Smooth muscle cell (in vitro differentiated cells): ENCODE measurements at regions not wholly inside any gene's neighbourhood (a gene's known extent, or its start where the extent isn't known, plus 50 kb on each side); places are given as distances from the start of the nearest gene placed in this dataset.
A peak's percentile ranks its signal among the peaks of the same experiment; 100 is the strongest.
"Not testable (repeated sequence)": the region's sequence is repeated elsewhere in the genome, so short reads cannot be mapped to it uniquely, and the experiment has no call there.

ENCODE experiments used
- DNase-seq: peaks from one replicate; lab custom pipeline; 2025; ENCODE audit not compliant: unreplicated experiment; lab: John Stamatoyannopoulos, UW
- H2AFZ ChIP-seq: fragments of 200-600 bp; sonication (generic); 2 replicates; pipeline ENCODE4 v1.6.0; 2016; ENCODE audit warnings: antibody characterized with exemption, low read depth, mild to moderate bottlenecking
- H3F3A ChIP-seq: fragments of 200-600 bp; sonication (generic); 2 replicates; pipeline ENCODE4 v1.6.0; 2017; ENCODE audit warnings: antibody characterized with exemption, low read depth
- H3K27ac ChIP-seq: fragments of 200-600 bp; sonication (generic); 2 replicates; pipeline ENCODE4 v1.5.1; 2016; ENCODE audit warnings: low read depth, mild to moderate bottlenecking
- H3K27me3 ChIP-seq: fragments of 200-600 bp; sonication (generic); 2 replicates; pipeline ENCODE4 v1.6.1; 2016; ENCODE audit warnings: low read depth, mild to moderate bottlenecking
- H3K36me3 ChIP-seq: fragments of 200-600 bp; sonication (generic); 2 replicates; pipeline ENCODE4 v1.5.1; 2016; ENCODE audit warnings: low read depth
- H3K4me1 ChIP-seq: fragments of 200-600 bp; sonication (generic); 2 replicates; pipeline ENCODE4 v1.5.1; 2016; ENCODE audit warnings: low read depth
- H3K4me2 ChIP-seq: fragments of 200-600 bp; sonication (generic); 2 replicates; pipeline ENCODE4 v1.6.0; 2016; ENCODE audit warnings: mild to moderate bottlenecking
- H3K4me3 ChIP-seq: fragments of 200-600 bp; sonication (generic); 2 replicates; pipeline ENCODE4 v1.5.1; 2016; ENCODE audit warnings: mild to moderate bottlenecking
- H3K79me2 ChIP-seq: fragments of 200-600 bp; sonication (generic); 2 replicates; pipeline ENCODE4 v1.6.0; 2016; ENCODE audit warnings: low read depth, mild to moderate bottlenecking
- H3K9ac ChIP-seq: fragments of 200-600 bp; sonication (generic); 2 replicates; pipeline ENCODE4 v1.6.0; 2016; ENCODE audit warnings: low read depth
- H3K9me3 ChIP-seq: fragments of 200-600 bp; sonication (generic); replicated peaks from 2 replicates; pipeline ENCODE4 v1.5.1; 2016; ENCODE audit warnings: low read depth
- H4K20me1 ChIP-seq: fragments of 200-600 bp; sonication (generic); 2 replicates; pipeline ENCODE4 v1.6.0; 2016; ENCODE audit warnings: low read depth
- WGBS: methylation state at CpG from one replicate; pipeline ENCODE4 v1.1.7; 2016; ENCODE audit warnings: low lambda C conversion rate; 5-methylcytosine and 5-hydroxymethylcytosine counted together
- TF ChIP-seq, protein P1 (sequence below): fragments of 200-600 bp; sonication (generic); IDR thresholded peaks from 2 replicates; pipeline ENCODE4 v1.5.1; 2017; ENCODE audit warnings: borderline replicate concordance, mild to moderate bottlenecking, antibody characterized with exemption; ENCODE audit not compliant: insufficient read depth, poor library complexity, severe bottlenecking

DNA sequence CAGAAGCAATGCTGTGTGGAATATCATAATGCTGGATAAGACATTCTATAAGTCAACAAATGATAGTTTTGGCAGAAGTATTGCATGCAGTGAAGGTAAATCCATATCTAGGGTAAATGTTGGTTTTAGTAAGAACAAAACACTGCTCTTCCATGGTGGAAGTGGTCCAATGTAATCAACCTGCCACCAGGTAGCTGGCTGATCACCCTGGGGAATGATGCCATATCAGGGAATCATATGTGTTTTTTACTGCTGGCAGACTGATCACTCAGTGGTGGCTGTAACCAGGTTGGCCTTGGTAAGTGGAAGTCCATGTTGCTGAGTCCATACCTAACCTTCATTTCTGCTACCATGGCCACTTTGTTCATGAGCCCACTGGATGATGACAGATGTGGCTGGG lies 74.0 kb upstream of the CENPE start:
- no peaks in the 10 kb centered on the region for H3K4me1 ChIP-seq
- H3K4me2 ChIP-seq, result no peak overlapping the region
- no peaks in the 10 kb centered on the region for H4K20me1 ChIP-seq
- no peak overlapping the region for H3K9ac ChIP-seq
- H3F3A ChIP-seq, result no peaks in the 10 kb centered on the region
- H3K36me3 ChIP-seq, result no peaks in the 10 kb centered on the region
- TF ChIP-seq, protein P1, sequence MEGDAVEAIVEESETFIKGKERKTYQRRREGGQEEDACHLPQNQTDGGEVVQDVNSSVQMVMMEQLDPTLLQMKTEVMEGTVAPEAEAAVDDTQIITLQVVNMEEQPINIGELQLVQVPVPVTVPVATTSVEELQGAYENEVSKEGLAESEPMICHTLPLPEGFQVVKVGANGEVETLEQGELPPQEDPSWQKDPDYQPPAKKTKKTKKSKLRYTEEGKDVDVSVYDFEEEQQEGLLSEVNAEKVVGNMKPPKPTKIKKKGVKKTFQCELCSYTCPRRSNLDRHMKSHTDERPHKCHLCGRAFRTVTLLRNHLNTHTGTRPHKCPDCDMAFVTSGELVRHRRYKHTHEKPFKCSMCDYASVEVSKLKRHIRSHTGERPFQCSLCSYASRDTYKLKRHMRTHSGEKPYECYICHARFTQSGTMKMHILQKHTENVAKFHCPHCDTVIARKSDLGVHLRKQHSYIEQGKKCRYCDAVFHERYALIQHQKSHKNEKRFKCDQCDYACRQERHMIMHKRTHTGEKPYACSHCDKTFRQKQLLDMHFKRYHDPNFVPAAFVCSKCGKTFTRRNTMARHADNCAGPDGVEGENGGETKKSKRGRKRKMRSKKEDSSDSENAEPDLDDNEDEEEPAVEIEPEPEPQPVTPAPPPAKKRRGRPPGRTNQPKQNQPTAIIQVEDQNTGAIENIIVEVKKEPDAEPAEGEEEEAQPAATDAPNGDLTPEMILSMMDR, result no peak
- H3K4me3 ChIP-seq, result no peak overlapping the region
- no peaks in the 10 kb centered on the region for H3K79me2 ChIP-seq
- H2AFZ ChIP-seq, result no peak overlapping the region
- H3K27ac ChIP-seq, result no peak overlapping the region
- no peak for DNase-seq
- no peaks in the 10 kb centered on the region for H3K9me3 ChIP-seq
- H3K27me3 ChIP-seq, result no peaks in the 10 kb centered on the region

DNA sequence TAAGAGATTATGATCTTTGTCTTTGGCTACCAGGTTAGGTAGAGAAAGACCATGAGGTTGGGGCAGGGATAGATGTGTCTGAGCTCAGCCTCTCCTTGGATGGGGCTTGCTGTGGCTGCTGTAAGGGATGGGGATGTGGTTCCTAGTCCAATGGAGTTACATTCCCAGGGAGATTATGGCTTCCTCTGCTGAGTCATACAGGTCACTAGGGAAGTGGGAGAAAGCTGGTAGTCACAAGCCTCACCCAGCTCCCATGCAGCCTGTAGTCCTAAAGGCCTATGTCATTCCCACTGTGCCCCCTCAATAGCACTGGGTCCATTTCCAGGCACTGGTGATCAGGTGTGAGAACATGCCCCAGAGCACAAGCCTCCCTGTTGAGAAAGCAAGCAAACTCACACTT lies 70.6 kb upstream of the CENPE start:
- no peak overlapping the region for H3K4me2 ChIP-seq
- H4K20me1 ChIP-seq, result no peaks in the 10 kb centered on the region
- TF ChIP-seq, protein P1, result no peak
- H3K27me3 ChIP-seq, result no peaks in the 10 kb centered on the region
- no peak overlapping the region for H2AFZ ChIP-seq
- H3K79me2 ChIP-seq, result no peaks in the 10 kb centered on the region
- H3K9me3 ChIP-seq, result no peaks in the 10 kb centered on the region
- DNase-seq, result no peak
- H3K27ac ChIP-seq, result no peak overlapping the region
- no peaks in the 10 kb centered on the region for H3K4me1 ChIP-seq
- H3K4me3 ChIP-seq, result no peak overlapping the region
- H3F3A ChIP-seq, result no peaks in the 10 kb centered on the region
- no peaks in the 10 kb centered on the region for H3K36me3 ChIP-seq
- no peak overlapping the region for H3K9ac ChIP-seq

DNA sequence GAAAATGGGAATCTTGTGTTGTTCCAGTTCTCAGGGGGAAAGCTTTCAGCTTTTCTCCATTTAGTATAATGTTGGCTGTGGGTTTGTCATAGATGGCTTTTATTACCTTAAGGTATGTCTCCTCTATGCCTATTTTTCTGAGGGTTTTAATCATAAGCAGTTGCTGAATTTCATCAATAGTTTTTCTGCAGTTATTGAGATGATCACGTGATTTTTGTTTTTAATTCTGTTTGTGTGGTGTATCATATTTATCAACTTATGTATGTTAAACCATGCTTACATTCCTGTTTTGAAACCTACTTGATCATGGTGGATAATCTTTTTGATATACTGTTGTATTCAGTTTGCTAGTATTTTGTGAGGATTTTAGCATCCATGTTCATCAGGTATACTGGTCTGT lies 66.8 kb upstream of the CENPE start:
- H4K20me1 ChIP-seq, result no peaks in the 10 kb centered on the region
- no peak overlapping the region for H3K4me3 ChIP-seq
- H2AFZ ChIP-seq, result no peak overlapping the region
- no peak for DNase-seq
- H3K4me1 ChIP-seq, result no peaks in the 10 kb centered on the region
- no peaks in the 10 kb centered on the region for H3K27me3 ChIP-seq
- H3F3A ChIP-seq, result no peaks in the 10 kb centered on the region
- no peaks in the 10 kb centered on the region for H3K9me3 ChIP-seq
- H3K36me3 ChIP-seq, result no peaks in the 10 kb centered on the region
- H3K4me2 ChIP-seq, result no peak overlapping the region
- TF ChIP-seq, protein P1, result no peak
- 90% methylated on average over 1 of the region's 1 CpG for WGBS
- no peak overlapping the region for H3K9ac ChIP-seq
- H3K27ac ChIP-seq, result no peak overlapping the region
- no peaks in the 10 kb centered on the region for H3K79me2 ChIP-seq

DNA sequence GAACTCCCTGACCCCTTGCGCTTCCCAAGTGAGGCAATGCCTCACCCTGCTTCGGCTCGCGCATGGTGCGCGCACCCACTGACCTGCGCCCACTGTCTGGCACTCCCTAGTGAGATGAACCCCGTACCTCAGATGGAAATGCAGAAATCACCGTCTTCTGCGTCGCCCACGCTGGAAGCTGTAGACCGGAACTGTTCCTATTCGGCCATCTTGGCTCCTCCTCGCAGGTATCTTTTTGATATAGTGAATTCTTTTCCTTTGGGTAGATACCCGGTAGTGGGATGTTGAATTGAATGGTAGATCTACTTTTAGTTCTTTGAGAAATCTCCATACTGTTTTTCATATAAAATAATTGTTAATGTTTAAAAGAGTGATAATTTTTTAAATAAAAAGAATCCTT lies 57.9 kb upstream of the CENPE start:
- H2AFZ ChIP-seq, result peak overlapping the region; percentile 60
- H3K79me2 ChIP-seq, H3K36me3 ChIP-seq, H3K9ac ChIP-seq, H3K27me3 ChIP-seq, H3K27ac ChIP-seq, H3F3A ChIP-seq, DNase-seq, H3K9me3 ChIP-seq, H4K20me1 ChIP-seq, H3K4me1 ChIP-seq: not testable (repeated sequence)
- 87% methylated on average over 16 of the region's 16 CpGs for WGBS
- H3K4me3 ChIP-seq, result peak overlapping the region; percentile 31
- peak overlapping the region; percentile 60 for H3K4me2 ChIP-seq
